K562 (cell line): ENCODE measurements at regions not wholly inside any gene's neighbourhood (a gene's known extent, or its start where the extent isn't known, plus 50 kb on each side); places are given as distances from the start of the nearest gene placed in this dataset.

Experiments used
- ATAC-seq: fragments of 200-7000 bp; cut with Tn5 transposase; 3 replicates; pipeline ENCODE4 v1.9.1; 2020; ENCODE audit warnings: moderate library complexity
- BruUV-seq: library from RNA; stranded (reverse); fragments of 400-500 nt; replicated peaks from 2 replicates; lab custom pipeline; 2021; lab: Mats Ljungman, UMichigan
- CTCF ChIA-PET: fragments of 300-600 bp; formaldehyde crosslinking; extraction: SDS; loops from one replicate; lab custom pipeline; 2021; ENCODE audit warnings: low intra/inter-chr PET ratio; lab: Yijun Ruan, JAX
- POLR2A ChIA-PET: fragments of 300-600, 350-650 bp; sonication (Branson Sonifier 250); formaldehyde crosslinking; extraction: SDS; loops from one replicate; lab custom pipeline; 2021; ENCODE audit warnings: antibody characterized with exemption, inconsistent platforms; lab: Yijun Ruan, JAX
- DNase-seq, 4 experiments: peaks; one replicate each; pipeline versions ENCODE4 v3.0.0 to v3.0.0-alpha.2; 2011 to 2018; ENCODE audit warnings: low spot score in 3 of 4, mixed read lengths in 3 of 4; ENCODE audit errors: extremely low read depth in 1 of 4
- FAIRE-seq: peaks from 2 replicates; lab custom pipeline; 2011; peaks lifted over from hg19 to GRCh38; lab: Jason Lieb, UNC
- H2AFZ ChIP-seq: 2 replicates; pipeline ENCODE4 v1.6.0; 2011; ENCODE audit warnings: low read depth, low read length, control low read depth, inconsistent platforms
- H3K27ac ChIP-seq: fragments of 200-600 bp; 3 replicates; pipeline ENCODE4 v1.8.0; 2011; ENCODE audit warnings: low read depth, mild to moderate bottlenecking, control low read depth, inconsistent platforms, low read length, moderate library complexity, mixed read lengths; ENCODE audit errors: extremely low read depth
- H3K27me3 ChIP-seq, 2 experiments: fragments of 300-600 bp in 1 of 2; 2 replicates in 1 of 2; 3 replicates in 1 of 2; pipeline versions ENCODE4 v1.6.0 to v1.8.0; 2011; ENCODE audit warnings: inconsistent platforms in 2 of 2, low read length in 2 of 2, mild to moderate bottlenecking in 1 of 2, mixed read lengths in 1 of 2, moderate library complexity in 1 of 2; ENCODE audit not compliant: control insufficient read depth in 2 of 2, insufficient read depth in 2 of 2
- H3K36me3 ChIP-seq: fragments of 300-600 bp; 3 replicates; pipeline ENCODE4 v1.8.0; 2011; ENCODE audit warnings: mild to moderate bottlenecking, low read length, inconsistent platforms; ENCODE audit not compliant: control insufficient read depth, insufficient read depth
- H3K4me1 ChIP-seq, 2 experiments: fragments of 200-600 bp in 1 of 2; replicated peaks in 1 of 2; 2 replicates in 1 of 2; 3 replicates in 1 of 2; pipeline versions ENCODE4 v1.5.1 to v1.8.0; 2011; ENCODE audit warnings: inconsistent platforms in 2 of 2, low read length in 2 of 2, mild to moderate bottlenecking in 1 of 2, mixed read lengths in 1 of 2, moderate library complexity in 1 of 2; ENCODE audit not compliant: control insufficient read depth in 2 of 2, insufficient read depth in 2 of 2
- H3K4me2 ChIP-seq: 2 replicates; pipeline ENCODE4 v1.6.1; 2011; ENCODE audit warnings: low read length, control low read depth, inconsistent platforms, mixed read lengths; ENCODE audit not compliant: insufficient read depth
- H3K4me3 ChIP-seq: fragments of 200-600 bp; sonication (generic), shearing (Covaris generic); 2 replicates; pipeline ENCODE4 v1.5.1; 2016; ENCODE audit warnings: control low read depth, inconsistent platforms
- H3K79me2 ChIP-seq: fragments of 200-600 bp; 3 replicates; pipeline ENCODE4 v1.8.0; 2011; ENCODE audit warnings: low read length, inconsistent platforms; ENCODE audit not compliant: control insufficient read depth, insufficient read depth
- H3K9ac ChIP-seq, 2 experiments: 2 replicates each; pipeline versions ENCODE4 v1.6.0 to v1.6.1; 2011; ENCODE audit warnings: low read depth in 2 of 2, low read length in 2 of 2, control low read depth in 1 of 2, inconsistent platforms in 1 of 2, mild to moderate bottlenecking in 1 of 2, mixed read lengths in 1 of 2; ENCODE audit not compliant: insufficient read depth in 1 of 2
- H3K9me1 ChIP-seq: one replicate; pipeline ENCODE4 v1.6.0; 2011; ENCODE audit warnings: inconsistent platforms, mild to moderate bottlenecking, low read length, moderate library complexity; ENCODE audit not compliant: control insufficient read depth, insufficient read depth
- H3K9me3 ChIP-seq: replicated peaks from 2 replicates; pipeline ENCODE4 v1.5.1; 2011; ENCODE audit warnings: low read depth, low read length, inconsistent platforms; ENCODE audit not compliant: control insufficient read depth, insufficient read depth
- H4K20me1 ChIP-seq: replicated peaks from 2 replicates; pipeline ENCODE4 v1.6.1; 2011; ENCODE audit warnings: low read length, inconsistent platforms, mixed read lengths; ENCODE audit not compliant: control insufficient read depth, insufficient read depth
- ARNT ChIP-seq, 2 experiments: fragments of 450-650 bp; IDR thresholded peaks; 2 replicates each; pipeline ENCODE4 v1.6.1; 2016; ENCODE audit warnings: mild to moderate bottlenecking in 1 of 2
- CBFA2T3 ChIP-seq: fragments of 450-650 bp; IDR thresholded peaks from 2 replicates; pipeline ENCODE4 v1.6.1; 2017
- KDM1A ChIP-seq, 2 experiments: fragments of 450-650 bp; IDR thresholded peaks; 2 replicates each; pipeline ENCODE4 v1.6.1; 2016; ENCODE audit warnings: mild to moderate bottlenecking in 2 of 2
- MAZ ChIP-seq, 2 experiments: fragments of 450-650 bp in 1 of 2; sonication (generic) in 1 of 2; formaldehyde crosslinking; IDR thresholded peaks in 1 of 2; conservative IDR thresholded peaks in 1 of 2; 2 replicates each; pipeline versions ENCODE4 v1.4.0 to v1.5.0; 2020; ENCODE audit warnings: mild to moderate bottlenecking in 1 of 2, missing genetic modification reagents in 1 of 2
- MYBL2 ChIP-seq, 2 experiments: fragments of 450-650 bp in 1 of 2; sonication (generic) in 1 of 2; formaldehyde crosslinking in 1 of 2; IDR thresholded peaks; 2 replicates each; pipeline versions ENCODE4 v1.6.1 to v1.8.1; 2017 to 2022; ENCODE audit warnings: borderline replicate concordance in 1 of 2, inconsistent platforms in 1 of 2, low read depth in 1 of 2, mild to moderate bottlenecking in 1 of 2, missing genetic modification reagents in 1 of 2, moderate library complexity in 1 of 2
- RBBP5 ChIP-seq: fragments of 200-600 bp; sonication (generic); IDR thresholded peaks from 2 replicates; pipeline ENCODE4 v1.6.1; 2012; ENCODE audit warnings: borderline replicate concordance, mild to moderate bottlenecking, low read length, control low read depth, inconsistent platforms; ENCODE audit not compliant: insufficient read depth, poor library complexity, severe bottlenecking
- SAFB2 ChIP-seq: fragments of 200-400 bp; formaldehyde crosslinking; IDR thresholded peaks from 2 replicates; pipeline ENCODE4 v1.6.1; 2018; ENCODE audit warnings: borderline replicate concordance, low read length, low read depth, moderate library complexity; ENCODE audit not compliant: severe bottlenecking
- TCFL5 ChIP-seq: fragments of 250-450 bp; sonication (Bioruptor Pico); conservative IDR thresholded peaks from 2 replicates; pipeline ENCODE4 v1.6.1; 2021; ENCODE audit warnings: mild to moderate bottlenecking, moderate library complexity, matching md5 sums
- THRAP3 ChIP-seq: fragments of 450-650 bp; IDR thresholded peaks from 2 replicates; pipeline ENCODE4 v1.6.1; 2016; ENCODE audit warnings: mild to moderate bottlenecking, inconsistent platforms, borderline replicate concordance
- ZNF146 ChIP-seq: IDR thresholded peaks from one replicate; pipeline ENCODE4 v1.6.1; 2018; ENCODE audit warnings: missing compliant biosample characterization; ENCODE audit not compliant: unreplicated experiment
- ZNF224 ChIP-seq: sonication (generic); formaldehyde crosslinking; IDR thresholded peaks from 2 replicates; pipeline ENCODE4 v1.8.0; 2022; ENCODE audit warnings: mild to moderate bottlenecking, missing genetic modification reagents
- ZNF253 ChIP-seq: fragments of 250-450 bp; sonication (Bioruptor Pico); conservative IDR thresholded peaks from 2 replicates; pipeline ENCODE4 v1.6.1; 2021; ENCODE audit warnings: mild to moderate bottlenecking
- ZNF586 ChIP-seq: fragments of 450-650 bp; formaldehyde crosslinking; conservative IDR thresholded peaks from 2 replicates; pipeline ENCODE4 v1.4.0; 2020; ENCODE audit warnings: mild to moderate bottlenecking, moderate library complexity
- WGBS: fragments of 100-300 bp; shearing (Covaris generic); methylation state at CpG from one replicate; pipeline ENCODE4 v1.1.6; 2016; ENCODE audit warnings: low coverage, mixed read lengths; ENCODE audit not compliant: insufficient coverage; ENCODE audit errors: missing lambda C conversion rate; 5-methylcytosine and 5-hydroxymethylcytosine counted together
- in situ Hi-C: fragments of 300-500 bp; cut with MboI; formaldehyde crosslinking; loops from 4 replicates; pipeline ENCODE4 v1.15.0; 2018; ENCODE audit warnings: inconsistent platforms, mixed read lengths
- intact Hi-C: fragments of 100-400 bp; cut with micrococcal nuclease; formaldehyde crosslinking; loops from 2 replicates; pipeline ENCODE4 v1.14.2; 2022
- TF ChIP-seq, protein P1 (sequence below): fragments of 250-450 bp; sonication (Bioruptor Pico); IDR thresholded peaks from 2 replicates; pipeline ENCODE4 v1.5.0; 2020; ENCODE audit warnings: mild to moderate bottlenecking

DNA sequence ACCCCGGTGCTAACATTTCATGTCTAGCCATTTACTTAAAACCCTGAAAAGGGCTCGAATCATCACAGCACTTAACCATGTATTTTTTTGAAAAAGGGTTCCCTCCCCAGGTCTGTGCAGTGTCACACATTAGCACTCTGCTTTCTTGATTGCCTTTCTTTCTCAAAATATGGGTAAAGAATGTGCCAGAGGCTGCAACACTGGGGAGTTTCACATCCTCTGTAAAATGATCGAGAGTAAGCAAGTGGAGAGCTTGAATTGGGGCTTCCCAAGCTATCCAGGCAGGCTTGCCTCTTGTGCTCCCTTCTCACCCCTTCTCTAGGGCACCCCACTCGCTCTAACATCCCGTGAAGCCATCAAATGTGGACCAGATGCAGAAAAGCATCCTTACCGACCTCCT, 177.0 kb upstream of the CCDC68 start (continued):
- TF ChIP-seq ZNF586 (CRISPR knock-in tag) (no peak), CBFA2T3 (no peak)

DNA sequence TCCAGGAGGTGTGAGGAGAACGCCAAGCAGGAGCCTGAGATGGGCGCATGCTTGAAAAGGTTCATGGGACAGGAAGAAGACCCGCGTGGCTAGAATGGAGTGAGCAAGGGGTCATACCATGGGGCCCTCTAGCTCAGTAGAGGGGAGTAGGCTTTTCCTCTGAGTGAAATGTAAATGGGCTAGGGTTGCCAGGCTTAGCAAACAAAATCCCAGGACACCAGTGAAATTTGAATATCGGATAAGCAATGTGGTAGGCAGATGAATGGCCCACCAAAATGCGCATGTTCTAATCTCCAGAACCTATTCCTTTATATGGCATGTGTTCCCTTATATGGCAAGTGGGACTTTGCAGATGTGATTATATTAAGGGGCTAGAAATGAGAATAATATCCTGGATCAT, 174.1 kb upstream of the CCDC68 start:
- BruUV-seq: no TSS peak
- Histone ChIP-seq H3K36me3 (no peaks in the 10 kb centered on the region), H3K79me2 (no peaks in the 10 kb centered on the region), H3K9ac (no peak overlapping the region), H3K4me2 (no peak overlapping the region), H3K27ac (no peak overlapping the region), H3K4me3 (no peak overlapping the region), H3K27me3 (no peaks in the 10 kb centered on the region), H2AFZ (no peak overlapping the region), H3K9me3 (no peaks in the 10 kb centered on the region), H4K20me1 (no peaks in the 10 kb centered on the region), H3K4me1 (no peaks in the 10 kb centered on the region), H3K9me1 (no peaks in the 10 kb centered on the region)
- no peak for ATAC-seq
- DNase-seq: no peak
- ChIA-PET CTCF (no interaction called here), POLR2A (interaction anchor here (0.6 kb wide), 1 partner anchor 688 kb away, joined by 3 read pairs; no protein-coding TSS in a partner anchor)
- in situ Hi-C loops: no loop called here
- TF ChIP-seq SAFB2: no peak
- no peak for TF ChIP-seq ZNF224
- intact Hi-C loops: no loop called here
- no peak for FAIRE-seq
- 17% methylated on average over 6 of the region's 6 CpGs for WGBS

DNA sequence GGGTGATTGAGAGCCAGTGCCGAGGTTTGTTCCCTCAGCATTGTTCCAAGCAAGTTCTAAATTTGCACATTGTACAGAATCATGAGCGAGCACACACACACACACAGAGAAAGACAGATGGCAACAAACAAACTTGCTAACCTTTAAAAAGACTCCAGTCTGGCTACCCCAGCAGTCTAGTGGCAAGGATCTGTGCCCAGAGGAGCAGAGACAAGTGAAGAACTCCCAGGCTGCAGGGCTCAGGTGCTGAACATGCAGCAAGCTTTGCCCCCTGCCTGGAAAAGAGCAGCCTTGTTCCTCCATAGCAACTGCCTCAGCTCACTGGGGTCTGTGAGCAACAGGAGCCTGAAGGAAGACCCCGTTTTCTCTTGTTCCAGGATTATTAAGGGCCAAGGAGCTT, 169.2 kb upstream of the CCDC68 start:
- no peak overlapping the region for H3K4me2 ChIP-seq
- H3K9me3 ChIP-seq: no peaks in the 10 kb centered on the region
- in situ Hi-C loops (no loop called here), intact Hi-C loops (no loop called here)
- DNase-seq: no peak
- no peak for FAIRE-seq
- H3K36me3 ChIP-seq: no peaks in the 10 kb centered on the region
- no peaks in the 10 kb centered on the region for H3K4me1 ChIP-seq
- no peaks in the 10 kb centered on the region for H3K27me3 ChIP-seq
- H4K20me1 ChIP-seq: no peaks in the 10 kb centered on the region
- CTCF ChIA-PET: no interaction called here
- H3K9me1 ChIP-seq: no peaks in the 10 kb centered on the region
- POLR2A ChIA-PET: no interaction called here
- WGBS: 0% methylated on average over 3 of the region's 3 CpGs
- H2AFZ ChIP-seq: no peak overlapping the region
- H3K9ac ChIP-seq: no peak overlapping the region
- H3K79me2 ChIP-seq: no peaks in the 10 kb centered on the region
- no peak for ATAC-seq
- H3K4me3 ChIP-seq: no peak overlapping the region
- no TSS peak for BruUV-seq
- no peak overlapping the region for H3K27ac ChIP-seq
- TF ChIP-seq ARNT (IDR thresholded peaks at IDR 0.05): no peak
- no peak for TF ChIP-seq RBBP5
- TF ChIP-seq THRAP3: no peak
- TF ChIP-seq, protein P1, sequence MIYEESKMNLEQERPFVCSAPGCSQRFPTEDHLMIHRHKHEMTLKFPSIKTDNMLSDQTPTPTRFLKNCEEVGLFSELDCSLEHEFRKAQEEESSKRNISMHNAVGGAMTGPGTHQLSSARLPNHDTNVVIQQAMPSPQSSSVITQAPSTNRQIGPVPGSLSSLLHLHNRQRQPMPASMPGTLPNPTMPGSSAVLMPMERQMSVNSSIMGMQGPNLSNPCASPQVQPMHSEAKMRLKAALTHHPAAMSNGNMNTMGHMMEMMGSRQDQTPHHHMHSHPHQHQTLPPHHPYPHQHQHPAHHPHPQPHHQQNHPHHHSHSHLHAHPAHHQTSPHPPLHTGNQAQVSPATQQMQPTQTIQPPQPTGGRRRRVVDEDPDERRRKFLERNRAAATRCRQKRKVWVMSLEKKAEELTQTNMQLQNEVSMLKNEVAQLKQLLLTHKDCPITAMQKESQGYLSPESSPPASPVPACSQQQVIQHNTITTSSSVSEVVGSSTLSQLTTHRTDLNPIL (CRISPR knock-in tag): no peak
- no peak for TF ChIP-seq MAZ (CRISPR knock-in tag; conservative IDR thresholded peaks at IDR 0.05 in 1 of 2, IDR thresholded peaks at IDR 0.05 in 1 of 2)
- TF ChIP-seq MYBL2 (IDR thresholded peaks at IDR 0.05; ENCODE audit: low read depth): no peak
- TF ChIP-seq MYBL2 (CRISPR knock-in tag; IDR thresholded peaks at IDR 0.05; ENCODE audit: borderline replicate concordance): no peak
- no peak for TF ChIP-seq TCFL5
- no peak for TF ChIP-seq ZNF253
- TF ChIP-seq ZNF146 (CRISPR knock-in tag): no peak
- no peak for TF ChIP-seq KDM1A (IDR thresholded peaks at IDR 0.05)
